ENCODE measurements at regions not wholly inside any gene's neighbourhood (a gene's known extent, or its start where the extent isn't known, plus 50 kb on each side); places are given as distances from the start of the nearest gene placed in this dataset.
"Not testable (repeated sequence)": the region's sequence is repeated elsewhere in the genome, so short reads cannot be mapped to it uniquely, and the experiment has no call there.

DNA sequence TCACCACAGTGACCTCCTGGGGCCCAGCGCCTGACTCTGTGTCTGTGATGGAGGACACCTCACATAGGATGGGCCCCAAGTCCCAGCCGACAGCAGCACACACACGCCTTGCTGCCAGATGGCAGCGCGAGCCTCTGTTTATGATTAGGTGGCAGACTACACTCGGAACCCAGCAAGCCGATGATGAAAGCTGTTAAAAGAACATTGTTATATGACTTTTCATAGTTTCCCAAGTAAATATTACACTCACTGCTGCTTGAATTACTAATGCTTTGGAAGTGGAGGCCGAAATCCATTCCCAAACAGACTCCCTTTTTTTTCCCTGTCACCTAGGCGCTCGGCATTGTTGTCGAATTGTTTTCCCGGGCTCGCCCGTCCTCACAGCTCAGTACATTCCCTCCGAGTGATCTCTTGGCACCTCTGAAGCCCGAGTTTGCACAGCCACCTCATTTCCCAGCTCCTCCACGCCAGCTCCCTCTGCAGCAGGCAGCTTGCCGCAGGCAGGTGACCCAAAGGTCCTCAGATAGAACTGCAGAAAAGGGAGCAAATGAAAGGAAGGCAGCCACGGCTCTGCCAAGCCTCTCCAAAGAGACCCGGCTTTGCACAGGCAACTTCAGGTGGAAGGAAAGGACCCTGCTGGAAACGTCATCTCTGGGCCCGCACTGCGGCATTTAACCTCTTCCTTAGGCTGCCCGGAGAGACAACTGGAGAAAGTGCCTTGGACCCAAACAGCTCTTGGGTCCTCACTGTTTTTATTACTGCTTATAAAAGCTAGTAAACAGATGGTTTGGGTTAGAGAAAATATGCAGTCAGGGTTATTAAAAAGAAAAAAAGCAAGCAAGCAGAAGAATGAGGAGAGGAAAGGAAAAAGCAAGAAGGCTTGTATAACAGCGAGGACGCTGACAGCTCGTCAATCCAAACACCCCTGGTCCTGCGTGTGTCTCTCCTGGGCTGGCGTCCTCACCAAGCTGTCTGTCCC, 72.2 kb upstream of the SLC25A33 start:
- peak; percentile 51 to 56 for DNase-seq
- FAIRE-seq = no peak
- peaks cover 0 to 4% (median 0%) of the 10 kb centered on the region in 3 donors for H3K27me3 ChIP-seq (ENCODE audit: control insufficient read depth in 3 of 3, insufficient read depth in 3 of 3, low read length in 3 of 3)
- H3K4me1 ChIP-seq (ENCODE audit: control insufficient read depth in 3 of 3, insufficient read depth in 2 of 3, low read depth in 1 of 3, low read length in 2 of 3) = peaks cover 0 to 10% (median 0%) of the 10 kb centered on the region in 3 donors
- WGBS, 3 donors = 35 to 54% (median 40%) methylated on average over 29 of the region's 29 CpGs
- no peak overlapping the region for H3K4me3 ChIP-seq (ENCODE audit: low read depth in 1 of 3, low read length in 3 of 3)
- H3K27ac ChIP-seq (ENCODE audit: low read depth in 1 of 3, low read length in 2 of 3) = no peak overlapping the region
- no peaks in the 10 kb centered on the region for H3K36me3 ChIP-seq (ENCODE audit: control insufficient read depth in 3 of 3, insufficient read depth in 2 of 3, low read depth in 1 of 3, low read length in 3 of 3)
- H3K9me3 ChIP-seq (ENCODE audit: control insufficient read depth in 2 of 2, insufficient read depth in 1 of 2, low read depth in 1 of 2, low read length in 1 of 2) = no peaks in the 10 kb centered on the region

DNA sequence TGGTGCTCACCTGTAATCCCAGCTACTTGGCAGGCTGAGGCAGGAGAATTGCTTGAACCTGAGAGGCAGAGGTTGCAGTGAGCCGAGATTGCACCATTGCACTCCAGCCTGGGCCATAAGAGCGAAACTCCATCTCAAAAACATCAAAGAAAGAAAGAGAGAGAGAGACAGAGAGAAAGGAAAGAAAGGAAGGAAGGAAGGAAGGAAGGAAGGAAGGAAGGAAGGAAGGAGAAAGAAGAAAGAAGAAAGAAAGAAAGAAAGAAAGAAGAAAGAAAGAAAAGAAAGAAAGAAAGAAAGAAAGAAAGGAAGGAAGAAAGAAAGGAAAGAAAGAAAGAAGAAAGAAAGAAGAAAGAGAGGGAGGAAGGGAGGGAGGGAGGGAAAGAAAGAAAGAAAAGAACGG, 69.4 kb upstream of the SLC25A33 start:
- not testable (repeated sequence) for H3K36me3 ChIP-seq (ENCODE audit: control insufficient read depth in 3 of 3, insufficient read depth in 2 of 3, low read depth in 1 of 3, low read length in 3 of 3); H3K9me3 ChIP-seq (ENCODE audit: control insufficient read depth in 2 of 2, insufficient read depth in 1 of 2, low read depth in 1 of 2, low read length in 1 of 2); H3K27ac ChIP-seq (ENCODE audit: low read depth in 1 of 3, low read length in 2 of 3); H3K4me3 ChIP-seq (ENCODE audit: low read depth in 1 of 3, low read length in 3 of 3); FAIRE-seq; DNase-seq
- 80 to 87% (median 84%) methylated on average over 3 of the region's 3 CpGs for WGBS, 3 donors
- Histone ChIP-seq H3K4me1 (ENCODE audit: control insufficient read depth in 3 of 3, insufficient read depth in 2 of 3, low read depth in 1 of 3, low read length in 2 of 3) (peaks cover 0 to 10% (median 0%) of the 10 kb centered on the region in 3 donors), H3K27me3 (ENCODE audit: control insufficient read depth in 3 of 3, insufficient read depth in 3 of 3, low read length in 3 of 3) (peaks cover 0 to 12% (median 0%) of the 10 kb centered on the region in 3 donors)

DNA sequence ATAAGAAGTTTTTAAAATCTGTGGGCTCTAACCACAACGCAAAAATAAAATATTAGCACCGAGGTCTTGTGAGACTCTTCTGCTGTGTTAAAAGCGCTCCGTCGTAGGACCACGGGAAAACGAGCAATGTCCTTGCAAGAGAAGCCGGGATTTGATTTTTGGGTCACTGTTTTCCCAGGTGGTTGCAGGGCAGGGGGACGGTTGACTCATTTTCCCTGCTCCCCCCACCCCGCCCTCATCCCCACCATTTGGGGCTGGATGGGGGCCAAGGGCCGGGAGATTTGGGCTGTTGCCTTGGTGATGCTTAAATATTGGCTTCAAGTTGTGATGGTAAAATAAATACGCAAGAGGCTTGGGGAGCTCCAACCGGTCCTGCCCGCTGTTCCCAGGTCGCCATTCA, 67.6 kb upstream of the SLC25A33 start:
- Histone ChIP-seq H3K9me3 (ENCODE audit: control insufficient read depth in 2 of 2, insufficient read depth in 1 of 2, low read depth in 1 of 2, low read length in 1 of 2) (no peaks in the 10 kb centered on the region), H3K36me3 (ENCODE audit: control insufficient read depth in 3 of 3, insufficient read depth in 2 of 3, low read depth in 1 of 3, low read length in 3 of 3) (no peaks in the 10 kb centered on the region), H3K4me1 (ENCODE audit: control insufficient read depth in 3 of 3, insufficient read depth in 2 of 3, low read depth in 1 of 3, low read length in 2 of 3) (peaks cover 0 to 8% (median 0%) of the 10 kb centered on the region in 3 donors), H3K4me3 (ENCODE audit: low read depth in 1 of 3, low read length in 3 of 3) (no peak overlapping the region), H3K27ac (ENCODE audit: low read depth in 1 of 3, low read length in 2 of 3) (no peak overlapping the region), H3K27me3 (ENCODE audit: control insufficient read depth in 3 of 3, insufficient read depth in 3 of 3, low read length in 3 of 3) (peaks cover 0 to 12% (median 0%) of the 10 kb centered on the region in 3 donors)
- 66 to 67% (median 66%) methylated on average over 15 of the region's 15 CpGs for WGBS, 3 donors
- DNase-seq (no peak), FAIRE-seq (no peak)

DNA sequence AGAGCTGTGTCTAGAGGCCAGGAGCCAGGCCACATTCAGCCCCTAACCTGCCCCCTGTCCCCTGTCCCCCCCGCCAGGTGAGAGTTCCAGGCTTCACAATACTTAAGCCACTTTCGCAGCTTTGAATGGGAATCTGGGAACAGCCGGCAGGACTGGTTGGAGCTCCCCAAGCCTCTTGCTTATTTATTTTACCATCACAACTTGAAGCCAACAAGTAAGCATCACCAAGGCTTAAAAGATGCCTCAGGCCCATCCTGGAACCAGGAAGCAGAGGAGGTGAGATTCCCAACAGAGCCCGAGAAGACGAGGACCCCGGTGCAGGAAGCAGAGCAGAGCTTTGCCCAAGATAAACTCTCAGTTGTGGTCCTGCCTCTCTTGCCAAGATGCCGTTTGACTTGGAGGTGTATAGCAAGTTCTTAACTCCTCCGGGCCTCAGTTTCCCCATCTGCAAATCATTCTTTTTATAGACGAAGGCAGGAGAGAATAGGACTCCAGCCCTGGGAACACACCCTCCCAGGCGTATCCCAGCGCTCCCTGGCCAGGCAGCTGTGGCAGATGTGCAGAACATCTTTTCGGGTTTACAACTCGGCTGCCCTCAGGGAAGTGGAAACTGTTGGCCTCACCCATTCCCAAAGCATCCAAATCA, 66.8 kb upstream of the SLC25A33 start:
- Histone ChIP-seq H3K27me3 (ENCODE audit: control insufficient read depth in 3 of 3, insufficient read depth in 3 of 3, low read length in 3 of 3) (peaks cover 0 to 12% (median 0%) of the 10 kb centered on the region in 3 donors), H3K4me1 (ENCODE audit: control insufficient read depth in 3 of 3, insufficient read depth in 2 of 3, low read depth in 1 of 3, low read length in 2 of 3) (no peaks in the 10 kb centered on the region), H3K4me3 (ENCODE audit: low read depth in 1 of 3, low read length in 3 of 3) (no peak overlapping the region), H3K27ac (ENCODE audit: low read depth in 1 of 3, low read length in 2 of 3) (no peak overlapping the region), H3K9me3 (ENCODE audit: control insufficient read depth in 2 of 2, insufficient read depth in 1 of 2, low read depth in 1 of 2, low read length in 1 of 2) (no peaks in the 10 kb centered on the region), H3K36me3 (ENCODE audit: control insufficient read depth in 3 of 3, insufficient read depth in 2 of 3, low read depth in 1 of 3, low read length in 3 of 3) (no peaks in the 10 kb centered on the region)
- WGBS, 3 donors = 49 to 61% (median 59%) methylated on average over 13 of the region's 13 CpGs
- FAIRE-seq (no peak), DNase-seq (no peak)

DNA sequence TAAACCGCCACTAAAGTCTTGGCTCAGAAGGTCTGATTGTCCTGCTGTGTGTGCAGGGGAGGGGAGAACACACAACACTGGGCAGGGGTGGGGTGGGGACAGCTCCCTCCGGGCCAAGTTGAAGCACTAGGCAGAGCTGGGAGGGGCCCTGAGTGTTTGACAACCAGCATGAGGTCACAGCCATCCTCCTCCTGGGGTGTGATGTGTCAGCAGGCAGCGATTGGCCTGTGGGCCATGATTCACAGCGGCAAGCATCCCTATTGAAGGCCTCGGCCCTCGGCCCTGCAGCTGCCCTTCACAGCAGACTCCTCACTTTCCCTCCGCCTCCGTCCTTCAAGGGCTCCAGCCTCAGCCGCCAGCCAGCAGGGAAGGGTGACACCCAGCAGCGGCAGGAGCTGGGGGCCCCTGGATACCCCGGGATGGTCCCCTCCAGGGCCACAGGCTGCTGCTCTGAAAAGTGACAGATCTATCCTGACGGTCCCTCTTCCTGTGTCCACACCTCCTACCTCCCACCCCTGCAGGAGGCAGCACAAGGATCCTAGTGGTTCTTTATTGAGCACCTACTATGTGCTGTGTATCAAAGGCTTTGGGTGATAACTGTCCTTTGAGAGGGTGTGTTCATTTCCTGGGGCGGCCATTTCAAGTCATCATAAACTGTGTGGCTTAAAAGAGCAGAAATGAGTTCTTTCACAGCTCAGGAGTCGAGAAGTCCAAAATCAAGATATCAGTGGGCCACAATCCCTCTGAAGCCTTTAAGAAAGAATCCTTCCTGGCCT, 66.0 kb upstream of the SLC25A33 start:
- DNase-seq (peak in 1 of 2 donors; percentile 47), FAIRE-seq (no peak)
- Histone ChIP-seq H3K9me3 (ENCODE audit: control insufficient read depth in 2 of 2, insufficient read depth in 1 of 2, low read depth in 1 of 2, low read length in 1 of 2) (no peaks in the 10 kb centered on the region), H3K27ac (ENCODE audit: low read depth in 1 of 3, low read length in 2 of 3) (no peak overlapping the region), H3K27me3 (ENCODE audit: control insufficient read depth in 3 of 3, insufficient read depth in 3 of 3, low read length in 3 of 3) (peaks cover 0 to 12% (median 0%) of the 10 kb centered on the region in 3 donors), H3K4me1 (ENCODE audit: control insufficient read depth in 3 of 3, insufficient read depth in 2 of 3, low read depth in 1 of 3, low read length in 2 of 3) (no peaks in the 10 kb centered on the region), H3K36me3 (ENCODE audit: control insufficient read depth in 3 of 3, insufficient read depth in 2 of 3, low read depth in 1 of 3, low read length in 3 of 3) (no peaks in the 10 kb centered on the region), H3K4me3 (ENCODE audit: low read depth in 1 of 3, low read length in 3 of 3) (no peak overlapping the region)
- 46 to 53% (median 47%) methylated on average over 14 of the region's 14 CpGs for WGBS, 3 donors

DNA sequence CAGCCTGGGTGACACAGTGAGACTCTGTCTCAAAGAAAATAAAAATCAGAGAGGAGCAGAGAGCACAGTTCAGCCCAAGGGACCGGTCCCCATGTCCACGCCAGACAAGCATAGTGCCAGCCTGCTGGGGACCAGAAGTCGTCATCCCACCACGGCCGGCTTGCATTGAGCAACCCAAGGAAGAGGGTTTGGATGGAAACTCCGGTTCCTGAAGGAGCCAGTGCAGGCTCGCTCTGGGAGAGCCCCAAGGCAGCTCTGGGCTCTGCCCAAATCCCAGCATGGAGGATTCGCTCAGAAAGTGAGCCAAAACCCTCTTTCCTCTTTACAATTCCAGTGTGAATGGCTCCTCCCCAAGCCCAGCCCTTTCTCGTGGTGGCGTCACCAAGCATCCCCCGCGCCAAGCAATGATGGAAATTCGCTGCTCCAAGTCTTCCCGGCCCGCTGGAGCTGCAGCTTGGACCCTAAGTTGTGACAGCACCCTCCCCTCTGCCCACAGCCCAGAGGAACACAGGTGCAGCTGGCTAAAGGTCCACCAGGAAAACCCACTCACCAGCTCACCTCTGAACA, 64.1 kb upstream of the SLC25A33 start:
- 79 to 82% (median 81%) methylated on average over 15 of the region's 15 CpGs for WGBS, 3 donors
- Histone ChIP-seq H3K27ac (ENCODE audit: low read depth in 1 of 3, low read length in 2 of 3) (no peak overlapping the region), H3K4me1 (ENCODE audit: control insufficient read depth in 3 of 3, insufficient read depth in 2 of 3, low read depth in 1 of 3, low read length in 2 of 3) (no peaks in the 10 kb centered on the region), H3K27me3 (ENCODE audit: control insufficient read depth in 3 of 3, insufficient read depth in 3 of 3, low read length in 3 of 3) (peaks cover 0 to 12% (median 0%) of the 10 kb centered on the region in 3 donors), H3K9me3 (ENCODE audit: control insufficient read depth in 2 of 2, insufficient read depth in 1 of 2, low read depth in 1 of 2, low read length in 1 of 2) (no peaks in the 10 kb centered on the region), H3K36me3 (ENCODE audit: control insufficient read depth in 3 of 3, insufficient read depth in 2 of 3, low read depth in 1 of 3, low read length in 3 of 3) (no peaks in the 10 kb centered on the region), H3K4me3 (ENCODE audit: low read depth in 1 of 3, low read length in 3 of 3) (no peak overlapping the region)
- no peak for FAIRE-seq
- DNase-seq = no peak

DNA sequence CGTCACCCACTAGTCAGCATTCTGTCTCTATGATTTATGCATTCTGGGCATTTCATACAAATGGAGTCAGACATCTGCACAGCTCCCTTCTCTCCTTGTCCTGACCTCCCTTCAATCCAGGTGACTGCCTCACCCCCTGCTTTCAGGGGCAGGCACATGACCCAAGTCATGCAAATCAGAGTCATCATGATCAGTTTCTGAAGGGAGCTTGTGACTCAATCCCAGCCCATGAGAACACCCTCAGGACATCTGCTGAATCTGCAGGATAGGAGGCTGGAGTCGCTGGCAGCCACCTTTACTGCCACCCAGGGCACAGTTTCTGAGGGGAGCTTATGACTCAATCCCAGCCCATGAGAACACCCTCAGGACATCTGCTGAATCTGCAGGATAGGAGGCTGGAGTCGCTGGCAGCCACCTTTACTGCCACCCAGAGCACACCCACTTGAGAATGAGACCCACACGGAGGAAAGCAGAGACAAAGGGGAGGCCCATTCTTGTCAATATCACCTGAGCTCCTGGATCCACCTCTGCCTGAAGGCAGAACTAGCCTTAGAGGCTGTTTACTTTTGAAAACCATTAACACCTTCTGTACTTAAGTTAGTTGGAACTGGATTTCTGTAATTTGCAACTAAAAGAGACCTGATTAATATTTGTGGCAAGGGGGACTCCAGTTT, 62.3 kb upstream of the SLC25A33 start:
- no peaks in the 10 kb centered on the region for H3K4me1 ChIP-seq (ENCODE audit: control insufficient read depth in 3 of 3, insufficient read depth in 2 of 3, low read depth in 1 of 3, low read length in 2 of 3)
- WGBS, 3 donors = 57 to 68% (median 65%) methylated on average over 4 of the region's 4 CpGs
- H3K9me3 ChIP-seq (ENCODE audit: control insufficient read depth in 2 of 2, insufficient read depth in 1 of 2, low read depth in 1 of 2, low read length in 1 of 2) = no peaks in the 10 kb centered on the region
- peaks cover 0 to 8% (median 0%) of the 10 kb centered on the region in 3 donors for H3K27me3 ChIP-seq (ENCODE audit: control insufficient read depth in 3 of 3, insufficient read depth in 3 of 3, low read length in 3 of 3)
- peak in 1 of 2 donors; percentile 65 for DNase-seq
- FAIRE-seq = no peak
- no peak overlapping the region for H3K4me3 ChIP-seq (ENCODE audit: low read depth in 1 of 3, low read length in 3 of 3)
- no peaks in the 10 kb centered on the region for H3K36me3 ChIP-seq (ENCODE audit: control insufficient read depth in 3 of 3, insufficient read depth in 2 of 3, low read depth in 1 of 3, low read length in 3 of 3)
- peak overlapping the region in 1 of 3 donors; percentile 42 for H3K27ac ChIP-seq (ENCODE audit: low read depth in 1 of 3, low read length in 2 of 3)

All from small intestine (tissue), 7 donors.